Adrenal gland (tissue), 5 donors: ENCODE measurements at regions not wholly inside any gene's neighbourhood (a gene's known extent, or its start where the extent isn't known, plus 50 kb on each side); places are given as distances from the start of the nearest gene placed in this dataset.
"Not testable (repeated sequence)": the region's sequence is repeated elsewhere in the genome, so short reads cannot be mapped to it uniquely, and the experiment has no call there.

Source experiments
- CTCF ChIP-seq, 6 experiments: fragments of 450-650 bp in 4 of 6; fragments of 200-600 bp in 2 of 6; sonication (generic) in 1 of 6; IDR thresholded peaks; 1 replicate in 5 of 6; 2 replicates in 1 of 6; pipeline versions ENCODE4 v1.5.1 to v1.8.0; 2016 to 2021; ENCODE audit warnings: antibody characterized with exemption in 6 of 6, mild to moderate bottlenecking in 2 of 6, moderate library complexity in 1 of 6
- POLR2A ChIP-seq, 2 donors: fragments of 450-650 bp; IDR thresholded peaks; one replicate each; pipeline ENCODE4 v1.6.1; 2017; ENCODE audit warnings: antibody characterized with exemption in 2 of 2, mild to moderate bottlenecking in 2 of 2, moderate library complexity in 1 of 2
- donor health status: DM: no; HTN: no; CAD: no.

- not testable (repeated sequence) for TF ChIP-seq CTCF, POLR2A (IDR thresholded peaks at IDR 0.05)
These were observed 145.7 kb upstream of the VKORC1L1 start for GRCh38 chr7:65727182-65727581.
